ELF-1 (cell line): ENCODE measurements at regions not wholly inside any gene's neighbourhood (a gene's known extent, or its start where the extent isn't known, plus 50 kb on each side); places are given as distances from the start of the nearest gene placed in this dataset.

ENCODE experiments used
- DNase-seq: peaks from one replicate; pipeline ENCODE4 v3.0.0-alpha.2; 2016; ENCODE audit warnings: low read depth, low spot score

GRCh38 chr3:88209356-88209755 lies 59.6 kb downstream of the C3orf38 start:
- DNase-seq: no peak

DNA sequence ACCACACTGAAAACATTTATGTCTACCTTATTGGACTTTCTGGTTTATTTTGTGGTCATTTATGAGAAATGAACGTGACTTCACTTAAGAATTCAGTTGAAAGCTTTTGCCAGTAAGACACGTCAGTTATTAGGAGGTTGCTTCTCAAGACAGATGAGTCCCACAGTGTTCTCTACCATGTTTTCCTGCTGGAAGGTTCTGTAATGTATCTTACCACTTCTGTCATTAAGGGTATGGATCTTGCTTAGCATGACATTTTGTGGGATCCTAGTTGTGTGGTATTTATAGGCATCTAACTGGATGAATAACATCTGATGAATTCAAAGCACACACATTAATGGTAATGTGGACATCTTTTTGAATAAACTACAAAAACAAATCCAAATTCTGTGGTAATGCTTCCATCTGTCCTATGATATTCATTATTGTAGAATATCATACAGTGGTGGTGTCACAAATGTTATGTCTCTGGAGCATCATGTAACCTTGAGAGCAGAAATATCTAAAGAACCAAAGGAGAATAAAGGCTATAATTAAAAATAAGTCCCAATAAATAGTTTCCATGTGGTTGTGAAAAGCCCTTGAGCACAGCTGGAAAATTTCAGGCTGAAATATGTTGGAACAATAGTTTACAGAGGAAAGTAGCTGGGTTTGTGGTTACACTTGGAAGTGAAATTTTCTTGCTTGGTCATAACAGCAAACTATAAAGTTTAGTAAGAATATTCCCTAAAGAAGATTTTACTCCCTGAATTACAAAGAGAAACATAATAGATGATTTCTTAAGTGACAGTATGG lies 61.5 kb downstream of the C3orf38 start:
- no peak for DNase-seq

DNA sequence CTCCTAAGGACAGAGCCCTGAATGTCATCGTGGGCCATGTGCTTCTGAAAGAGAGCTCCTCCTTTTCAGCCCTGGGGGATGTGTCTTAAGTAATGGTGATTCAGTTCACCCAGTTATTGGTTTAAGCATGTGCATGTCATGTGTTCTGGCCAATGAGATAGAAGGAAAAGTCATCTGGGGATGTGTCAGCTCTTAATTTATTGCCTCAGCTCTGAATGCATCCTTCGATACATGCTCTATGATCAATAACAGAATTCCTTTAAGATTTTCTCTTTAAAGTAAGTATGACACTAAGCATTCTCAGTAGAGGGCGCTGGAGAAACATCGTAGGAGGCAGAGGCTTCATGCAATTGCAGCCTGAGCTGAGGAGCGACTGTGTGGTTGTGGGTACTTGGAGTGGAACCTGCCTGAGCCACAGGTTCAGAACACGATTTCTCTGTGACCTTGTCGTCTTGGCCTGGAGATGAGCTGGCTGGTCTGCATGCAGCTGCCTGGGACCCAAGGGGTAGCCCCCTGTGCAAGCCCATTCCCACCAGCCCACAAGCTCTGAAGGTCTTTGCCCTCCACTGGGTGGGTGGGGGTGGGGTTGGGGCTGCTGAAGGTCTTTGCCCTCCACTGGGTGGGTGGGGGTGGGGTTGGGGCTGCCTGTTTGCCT lies 69.5 kb downstream of the C3orf38 start:
- peak; percentile 61 for DNase-seq

DNA sequence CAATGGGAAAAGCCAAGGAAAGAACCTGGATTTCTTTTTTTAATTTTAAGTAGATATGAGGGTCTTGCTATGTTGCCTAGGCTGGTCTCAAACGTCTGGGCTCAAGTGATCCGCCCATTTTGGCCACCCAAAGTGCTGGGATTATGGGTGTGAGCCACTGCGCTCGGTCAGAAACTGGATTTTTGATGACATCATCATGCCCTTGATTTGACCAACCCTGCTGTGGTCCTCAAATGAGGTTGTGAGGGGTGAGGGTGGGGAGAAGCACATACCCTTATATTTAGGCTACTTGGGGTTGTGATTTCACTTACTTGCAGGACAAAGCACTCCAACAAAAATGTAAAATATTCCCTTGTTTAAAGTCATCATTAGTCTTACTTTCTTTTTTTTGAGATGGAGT lies 70.4 kb downstream of the C3orf38 start:
- no peak for DNase-seq

- DNase-seq: no peak
These were observed 72.0 kb downstream of the C3orf38 start for GRCh38 chr3:88221726-88222125.

GRCh38 chr3:88222343-88222742 lies 72.6 kb downstream of the C3orf38 start:
- no peak for DNase-seq

DNA sequence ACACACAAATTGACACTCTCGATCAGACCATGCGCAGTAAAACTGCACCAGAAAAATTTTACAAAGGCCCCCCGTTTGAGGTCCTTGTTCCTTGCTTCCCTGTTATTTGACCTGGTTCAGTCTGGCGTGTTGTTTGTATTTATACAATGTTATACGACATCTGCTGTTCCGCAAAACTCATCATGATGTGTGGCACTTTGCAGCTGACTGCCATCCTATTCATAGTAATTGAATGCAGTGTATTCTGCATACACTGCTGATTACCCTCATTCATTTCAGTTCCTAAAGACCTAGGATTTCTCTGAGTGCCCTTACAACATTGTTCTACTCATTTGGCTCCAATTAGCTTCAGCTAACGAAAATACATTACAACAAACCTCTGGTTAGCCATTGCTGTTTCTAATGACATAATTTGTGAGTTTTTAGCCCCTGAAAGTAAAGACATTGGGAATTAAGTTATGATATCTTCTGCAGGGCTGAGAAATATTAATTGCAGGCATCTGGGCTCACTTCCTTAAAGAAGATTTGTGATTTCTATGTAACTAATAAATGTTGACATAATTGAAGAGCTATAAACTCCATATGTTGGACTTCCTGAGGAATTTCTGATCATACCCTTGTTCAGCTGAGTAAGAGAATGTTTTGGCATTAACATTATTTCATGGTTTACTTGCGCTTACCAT lies 75.7 kb downstream of the C3orf38 start:
- DNase-seq: no peak

DNA sequence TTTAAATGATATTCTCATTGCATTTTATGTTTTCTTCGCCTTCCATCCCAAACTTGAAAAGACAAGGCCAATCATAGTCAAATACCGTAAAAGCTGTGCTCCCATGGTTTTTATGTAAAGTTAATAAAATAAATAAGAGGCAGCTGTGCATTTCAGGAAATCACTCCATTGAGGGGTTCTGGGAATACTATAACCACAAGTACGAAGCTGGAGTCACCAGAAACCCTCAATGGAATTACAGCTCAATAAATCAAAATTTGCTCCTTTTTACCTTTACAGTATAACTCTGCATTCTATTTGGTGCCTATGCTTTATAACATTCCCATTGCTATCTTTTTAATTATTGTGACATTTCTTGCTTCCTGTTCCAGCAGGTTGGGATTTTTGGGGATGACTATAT lies 77.2 kb downstream of the C3orf38 start:
- DNase-seq: no peak

DNA sequence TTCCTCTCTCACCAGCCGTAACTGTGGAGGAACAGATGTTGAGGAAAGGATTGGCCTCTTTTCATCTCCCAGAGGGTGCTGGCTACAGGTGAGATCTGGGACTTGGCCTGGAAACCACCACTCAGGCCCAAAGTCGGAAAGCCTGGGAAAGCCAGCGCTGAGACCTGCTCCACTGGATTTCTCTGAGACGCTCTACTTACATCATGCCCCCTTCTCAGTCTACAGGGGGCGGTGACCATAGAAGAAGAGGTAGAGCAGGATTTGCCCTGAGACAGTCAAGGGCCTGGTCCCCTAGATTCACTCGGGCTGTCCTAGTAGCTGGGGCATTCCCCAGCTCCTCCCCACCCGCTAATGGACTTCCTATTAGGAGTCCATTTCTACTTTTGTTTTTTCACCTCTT lies 80.9 kb downstream of the C3orf38 start:
- no peak for DNase-seq

GRCh38 chr3:88231207-88231606 lies 81.4 kb downstream of the C3orf38 start:
- no peak for DNase-seq

- DNase-seq: no peak
These were observed 81.9 kb downstream of the C3orf38 start for GRCh38 chr3:88231632-88232031.

DNA sequence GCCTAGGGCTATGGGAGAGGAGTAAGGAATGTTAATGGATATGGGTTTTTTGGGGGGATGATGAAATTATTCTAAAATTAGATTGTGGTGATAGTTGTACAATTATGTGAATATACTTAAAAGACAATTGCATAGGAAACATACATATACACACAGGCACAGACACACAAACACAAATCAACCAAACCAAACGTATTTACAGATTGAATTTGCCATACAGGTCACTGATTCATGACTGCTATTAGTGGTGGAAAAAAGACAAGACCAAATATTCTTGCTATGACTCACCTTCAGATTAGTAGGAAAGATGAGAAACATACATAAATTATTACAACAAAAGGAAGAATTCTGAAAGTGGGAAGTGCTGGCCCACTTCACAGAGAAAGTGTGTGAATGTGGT lies 85.3 kb downstream of the C3orf38 start:
- DNase-seq: no peak

- no peak for DNase-seq
These were observed 90.1 kb downstream of the C3orf38 start for GRCh38 chr3:88239870-88240269.

GRCh38 chr3:88248658-88249057 lies 98.9 kb downstream of the C3orf38 start:
- no peak for DNase-seq

GRCh38 chr3:88259045-88259444 lies 109.3 kb downstream of the C3orf38 start:
- DNase-seq: no peak

GRCh38 chr3:88262527-88262926 lies 112.8 kb downstream of the C3orf38 start:
- peak; percentile 2 for DNase-seq

GRCh38 chr3:88263417-88264100 lies 113.8 kb downstream of the C3orf38 start:
- no peak for DNase-seq

DNA sequence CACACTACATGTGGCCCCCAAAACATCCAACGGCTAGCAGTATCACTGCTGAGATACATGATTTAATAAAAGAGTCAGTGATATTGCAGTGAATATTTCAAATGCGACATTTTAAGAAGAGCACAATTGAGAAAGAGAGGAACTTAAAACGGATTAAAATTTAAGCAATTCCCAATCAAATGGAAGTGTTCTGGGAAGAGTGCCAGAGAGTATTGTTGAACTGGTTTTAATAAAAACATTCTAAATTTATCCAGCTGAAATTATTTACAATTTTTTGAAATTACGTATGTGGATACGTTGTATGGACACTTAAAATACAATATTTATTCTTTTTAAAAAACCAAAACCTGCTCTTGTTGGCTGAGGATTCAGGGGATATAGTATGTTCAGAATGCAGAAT lies 117.7 kb downstream of the C3orf38 start:
- DNase-seq: no peak

GRCh38 chr3:88267847-88268246 lies 118.1 kb downstream of the C3orf38 start:
- DNase-seq: no peak

DNA sequence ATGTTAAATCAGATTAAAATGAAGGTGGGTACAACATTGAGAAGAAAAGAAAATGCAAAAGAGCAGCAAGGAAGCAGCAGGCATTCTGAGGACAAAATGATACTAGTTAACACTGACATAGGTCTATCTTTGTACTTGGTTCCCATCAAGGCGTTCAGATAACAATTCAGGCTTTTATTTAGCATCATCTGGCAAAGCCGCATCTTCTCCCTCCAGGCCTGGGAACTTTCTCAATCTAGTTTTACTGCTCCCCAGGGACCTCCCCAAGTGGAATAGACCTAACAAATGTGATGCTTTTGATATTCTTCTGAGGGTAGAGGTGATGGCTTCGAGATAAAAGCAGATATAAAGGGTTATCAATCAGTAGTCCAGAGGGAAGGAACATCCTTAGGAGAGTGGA lies 130.6 kb downstream of the C3orf38 start:
- no peak for DNase-seq

DNA sequence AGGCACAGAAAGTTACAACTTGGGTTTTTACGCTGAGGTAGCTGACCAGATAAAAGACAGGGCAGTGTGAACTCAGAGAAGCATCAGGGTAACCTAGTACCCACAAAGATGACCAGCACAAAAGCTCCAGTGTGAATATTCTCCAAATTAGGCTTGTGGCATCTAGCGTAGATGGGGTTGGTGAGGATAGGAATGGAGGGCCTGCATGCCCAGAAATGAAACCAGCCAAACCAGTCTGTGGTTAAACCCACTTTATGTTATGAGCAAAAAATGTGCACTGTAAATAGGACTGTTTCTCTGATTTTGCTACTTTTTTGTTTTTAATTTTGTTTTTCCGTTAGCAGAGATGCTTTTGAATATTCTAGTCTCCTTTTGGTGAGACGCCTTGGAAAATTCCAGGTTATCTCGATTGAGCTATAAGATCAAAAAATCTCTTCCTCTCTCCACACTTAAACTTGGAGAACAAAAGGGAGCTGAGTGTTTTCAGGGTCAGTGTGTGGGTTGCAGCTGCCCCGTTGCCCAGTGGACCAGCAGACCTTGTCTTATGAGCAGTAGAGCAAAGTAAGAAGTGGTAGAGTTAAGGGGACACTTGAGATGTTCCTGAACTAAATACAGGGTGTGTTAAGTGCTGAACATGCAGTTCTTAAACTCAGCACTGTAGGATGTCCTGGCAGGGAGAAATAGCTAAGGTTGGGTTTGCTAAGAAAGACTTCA lies 132.9 kb downstream of the C3orf38 start:
- DNase-seq: no peak

- DNase-seq: no peak
These were observed 133.5 kb downstream of the C3orf38 start for GRCh38 chr3:88283242-88283592.
